ENCODE measurements at regions not wholly inside any gene's neighbourhood (a gene's known extent, or its start where the extent isn't known, plus 50 kb on each side); places are given as distances from the start of the nearest gene placed in this dataset.

DNA sequence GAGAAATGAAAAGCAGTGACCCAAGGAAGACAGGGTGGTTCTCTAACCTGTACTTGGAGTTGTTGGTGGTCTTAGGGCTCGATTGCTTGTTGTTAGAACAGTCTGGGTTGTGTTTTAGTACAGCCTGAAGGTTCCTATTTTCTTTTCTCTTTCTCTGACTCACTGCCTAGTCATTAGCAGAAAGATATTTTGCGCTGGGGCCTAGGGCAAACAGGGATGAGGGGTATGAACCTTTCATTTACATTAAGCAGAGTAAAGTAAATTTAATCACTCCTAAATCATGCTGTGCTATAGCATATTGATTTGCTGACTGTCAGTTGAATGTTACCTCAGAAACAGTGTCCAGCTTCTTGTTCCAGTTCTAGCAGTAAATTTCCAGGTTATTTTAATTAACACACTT lies 197.2 kb downstream of the RWDD3 start:
- DNase-seq (ENCODE audit: low spot score): no peak

GRCh38 chr1:95435611-95436010 lies 201.6 kb downstream of the RWDD3 start:
- no peak for DNase-seq (ENCODE audit: low spot score)

GRCh38 chr1:95437011-95437410 lies 203.0 kb downstream of the RWDD3 start:
- no peak for DNase-seq (ENCODE audit: low spot score)

DNA sequence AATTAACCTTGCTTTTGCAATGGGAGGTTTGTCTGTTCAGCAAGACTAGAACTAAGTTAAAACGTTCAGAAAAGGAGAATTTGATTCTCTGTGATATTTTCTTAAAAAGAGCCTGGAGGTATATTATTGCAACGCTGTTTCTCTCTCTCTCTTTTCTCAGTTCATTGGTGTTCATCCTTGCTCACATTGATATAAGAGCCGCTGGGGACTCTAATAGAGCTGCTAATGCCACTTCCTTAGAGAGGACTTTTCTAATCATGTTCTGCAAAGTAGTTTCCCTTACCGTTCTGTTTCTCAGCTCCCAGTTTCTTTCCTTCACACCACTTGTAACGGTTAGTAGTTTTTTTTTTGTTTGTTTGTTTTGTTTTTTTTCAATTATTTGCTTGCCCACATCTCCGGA lies 203.8 kb downstream of the RWDD3 start:
- no peak for DNase-seq (ENCODE audit: low spot score)

DNA sequence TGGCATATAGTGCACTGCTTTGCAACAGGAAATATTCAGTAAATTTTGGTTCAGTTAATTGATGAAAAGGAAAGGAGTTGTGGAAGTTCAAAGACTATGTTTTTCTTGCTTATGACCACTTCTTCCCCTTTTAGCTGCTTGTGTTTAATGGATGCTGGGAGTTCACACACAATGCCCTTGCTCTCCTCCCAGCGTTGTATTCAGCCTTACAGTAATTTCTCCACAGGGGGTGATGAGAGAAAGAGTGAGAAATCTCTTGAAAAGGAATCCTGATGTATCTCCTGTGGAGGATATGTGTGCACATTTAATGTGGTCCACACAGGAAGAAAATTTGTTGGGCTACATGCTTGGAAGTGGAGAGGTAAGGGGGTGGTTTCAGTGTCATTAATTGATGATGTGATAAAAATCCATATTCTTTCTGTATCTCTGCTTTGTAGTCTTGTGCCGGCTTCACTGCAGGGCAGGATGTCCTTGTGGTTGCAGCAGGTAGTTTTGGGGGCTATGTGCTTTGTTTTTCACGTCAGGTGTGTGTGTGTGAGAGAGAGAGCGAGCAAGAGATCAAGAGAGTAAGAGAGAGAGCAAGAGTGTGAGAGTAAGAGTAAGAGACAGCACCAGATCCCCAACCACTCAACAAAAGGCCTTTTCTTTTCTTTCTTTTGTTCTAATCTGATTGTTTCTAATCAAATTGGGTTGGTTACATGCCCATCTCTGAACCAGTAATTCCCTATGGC lies 204.4 kb downstream of the RWDD3 start:
- no peak for DNase-seq (ENCODE audit: low spot score)

DNA sequence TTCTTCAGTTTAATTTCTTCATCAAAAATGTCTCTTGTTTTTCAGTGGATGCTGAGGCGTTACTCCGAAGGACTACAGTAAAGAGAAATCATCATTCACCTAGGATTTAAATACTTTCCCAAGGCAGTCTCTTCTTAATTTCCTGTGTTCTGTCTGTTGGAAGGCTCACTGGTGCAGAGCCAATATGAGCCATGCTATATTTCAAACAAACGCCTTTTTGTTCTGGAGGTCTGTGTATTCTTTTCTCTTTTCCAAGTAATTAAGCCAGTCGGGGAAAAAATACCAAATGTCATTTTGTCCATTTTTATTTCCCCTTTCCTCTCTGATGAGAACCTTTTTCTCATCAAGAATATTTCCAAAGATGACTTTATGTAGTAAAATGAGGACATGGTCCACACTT lies 206.5 kb downstream of the RWDD3 start:
- no peak for DNase-seq (ENCODE audit: low spot score)

GRCh38 chr1:95449516-95449915 lies 215.5 kb downstream of the RWDD3 start:
- DNase-seq (ENCODE audit: low spot score): no peak

- DNase-seq (ENCODE audit: low spot score): no peak
Observed at GRCh38 chr1:95451054-95451453, 217.0 kb downstream of the RWDD3 start.

DNA sequence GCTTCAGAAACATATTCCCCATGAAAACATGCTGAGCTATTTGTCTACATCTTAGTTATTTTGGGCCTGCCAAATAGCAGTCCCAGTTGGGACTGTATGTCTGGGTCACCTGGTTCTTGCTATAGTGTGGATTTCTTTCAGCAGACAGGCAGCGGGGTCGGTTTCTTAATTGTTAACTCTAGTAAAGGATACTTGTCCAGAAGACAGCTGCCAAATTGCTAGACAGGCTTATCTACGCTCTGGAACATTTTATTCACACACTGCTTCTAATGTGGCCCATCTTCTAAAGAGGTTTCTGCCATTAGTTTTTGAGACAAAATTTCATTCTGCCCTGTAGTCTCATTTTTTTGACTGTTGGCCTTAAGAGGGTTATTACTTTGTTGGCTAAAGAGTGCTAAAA lies 217.9 kb downstream of the RWDD3 start:
- DNase-seq (ENCODE audit: low spot score): no peak

- DNase-seq (ENCODE audit: low spot score): no peak
Observed at GRCh38 chr1:95453053-95453452, 219.0 kb downstream of the RWDD3 start.

DNA sequence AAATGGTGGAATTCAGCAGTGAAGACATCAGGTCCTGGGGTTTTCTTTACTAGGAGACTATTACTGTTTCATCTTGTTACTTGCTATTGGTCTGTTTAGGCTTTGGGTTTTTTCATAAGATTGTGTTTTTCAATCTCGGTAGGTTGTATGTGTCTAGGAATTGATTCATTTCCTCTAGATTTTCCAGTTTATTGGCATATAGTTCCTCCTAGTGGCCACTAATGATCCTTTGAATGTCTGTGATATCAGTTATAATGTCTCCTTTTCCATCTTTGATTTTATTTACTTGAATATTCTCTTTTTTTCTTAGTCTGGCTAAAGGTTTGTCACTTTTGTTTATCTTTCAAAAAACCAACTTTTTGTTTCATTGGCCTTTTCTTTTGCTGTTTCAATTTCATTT lies 233.0 kb downstream of the RWDD3 start:
- DNase-seq (ENCODE audit: low spot score): no peak

- no peak for DNase-seq (ENCODE audit: low spot score)
Observed at GRCh38 chr1:95475686-95476457, 241.9 kb downstream of the RWDD3 start.

- DNase-seq (ENCODE audit: low spot score): no peak
Observed at GRCh38 chr1:95496307-95496706, 262.3 kb downstream of the RWDD3 start.

DNA sequence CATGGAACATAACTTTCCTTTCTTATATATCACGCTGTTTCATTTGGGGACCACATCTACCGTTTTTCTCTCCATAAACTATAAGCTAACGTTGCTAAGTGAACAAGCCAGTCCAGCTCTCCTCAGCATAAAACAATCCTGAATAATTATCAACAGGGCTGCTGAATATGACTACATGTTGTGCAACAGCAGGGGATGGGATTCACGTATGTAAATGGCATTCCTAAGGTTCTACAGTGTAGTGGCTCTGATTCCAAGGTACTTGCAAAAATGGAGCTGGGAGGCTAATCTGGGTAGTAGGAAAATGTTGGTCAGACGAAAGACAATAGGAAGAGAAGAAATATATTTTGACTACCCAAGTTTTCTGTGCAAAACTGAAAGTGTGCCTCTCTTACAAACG lies 262.8 kb downstream of the RWDD3 start:
- no peak for DNase-seq (ENCODE audit: low spot score)

DNA sequence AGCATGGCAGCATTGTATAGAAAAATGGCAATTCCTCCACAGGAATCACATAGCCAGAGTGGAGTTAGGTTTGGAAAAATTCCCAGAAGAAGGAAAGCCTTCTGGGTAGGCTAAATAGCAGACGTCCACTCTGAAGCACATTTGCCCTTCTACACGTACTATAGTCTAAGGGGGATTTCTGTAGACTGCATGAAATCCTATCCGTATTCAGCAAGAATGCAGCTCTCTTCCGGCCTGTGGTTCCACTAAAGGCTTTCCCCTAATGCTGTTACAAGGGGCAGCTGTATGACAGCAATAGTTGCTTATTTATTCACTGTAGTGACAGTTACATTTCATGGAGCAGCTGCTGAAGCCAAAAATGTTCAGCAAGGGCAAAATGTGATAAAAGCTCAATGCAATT lies 263.6 kb downstream of the RWDD3 start:
- DNase-seq (ENCODE audit: low spot score): no peak

GRCh38 chr1:95503278-95504030 lies 269.4 kb downstream of the RWDD3 start:
- no peak for DNase-seq (ENCODE audit: low spot score)

DNA sequence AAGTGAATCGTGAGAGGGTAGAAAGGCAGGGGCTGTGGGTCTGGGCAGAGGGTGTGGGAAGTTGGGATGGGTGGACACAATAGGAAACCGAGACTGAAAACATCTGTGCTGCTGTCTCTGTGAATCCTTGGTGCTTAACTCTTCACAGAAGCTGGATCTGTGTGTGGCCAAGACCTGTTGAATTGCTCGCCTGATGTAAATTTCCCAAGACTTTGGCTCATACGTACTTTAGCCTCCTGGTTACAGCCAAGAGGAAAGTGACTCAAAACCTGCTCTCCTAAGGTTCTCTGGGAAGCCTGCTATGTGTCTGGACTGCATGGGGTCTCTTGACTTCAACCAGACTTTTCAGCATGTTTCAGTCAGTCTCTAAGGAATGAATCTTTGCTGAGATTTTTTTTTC lies 270.3 kb downstream of the RWDD3 start:
- no peak for DNase-seq (ENCODE audit: low spot score)

DNA sequence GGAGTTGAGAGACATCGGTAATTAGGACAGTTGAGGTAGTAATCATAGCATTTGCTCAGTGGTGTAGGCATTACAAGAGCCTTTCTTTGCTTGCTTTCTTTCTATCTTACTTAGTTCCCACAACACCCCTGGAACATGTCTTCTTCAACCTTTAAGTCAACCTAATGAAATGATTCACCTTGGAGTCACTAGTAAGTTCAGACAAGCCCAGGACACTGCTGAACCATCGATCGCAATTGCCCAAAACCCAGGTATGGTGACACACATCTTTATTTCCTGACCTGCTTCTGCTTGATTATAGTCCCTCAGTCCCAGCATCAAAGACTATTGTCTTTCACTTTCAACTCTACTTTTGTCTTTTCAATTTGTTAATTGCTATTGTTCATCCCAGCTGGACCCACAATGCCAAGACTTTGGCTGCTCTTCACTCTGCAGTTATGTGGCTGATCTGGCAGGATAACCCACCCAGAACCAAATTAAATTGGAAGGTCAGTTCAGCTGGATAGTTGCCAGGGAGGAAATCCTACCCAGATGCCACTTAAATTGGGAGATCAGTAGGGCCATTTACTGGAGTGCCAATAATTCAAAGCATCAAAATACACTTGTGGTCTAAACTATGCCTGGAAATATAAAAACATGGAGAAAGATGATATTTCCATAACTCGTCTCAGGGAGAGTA lies 272.9 kb downstream of the RWDD3 start:
- no peak for DNase-seq (ENCODE audit: low spot score)

- DNase-seq (ENCODE audit: low spot score): no peak
Observed at GRCh38 chr1:95509989-95510388, 276.0 kb downstream of the RWDD3 start.

- no peak for DNase-seq (ENCODE audit: low spot score)
Observed at GRCh38 chr1:95512925-95513324, 278.9 kb downstream of the RWDD3 start.

DNA sequence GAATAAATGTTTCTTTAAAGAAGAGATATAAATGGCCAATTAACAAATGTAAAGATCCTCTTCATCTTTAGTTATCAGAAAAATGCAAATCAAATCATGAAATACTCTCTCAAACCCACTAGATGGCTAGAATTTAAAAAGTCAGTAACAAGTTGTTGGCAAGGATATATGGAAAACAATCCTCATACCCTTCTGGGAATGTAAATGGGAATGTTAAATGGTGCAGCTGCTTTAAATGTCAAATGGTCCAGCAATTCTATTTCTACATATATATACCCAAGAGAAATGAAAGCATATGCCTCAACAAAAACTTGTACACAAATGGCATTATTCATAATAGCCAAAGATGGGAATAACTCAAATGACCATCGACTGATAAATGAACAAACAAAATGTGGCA lies 283.5 kb downstream of the RWDD3 start:
- no peak for DNase-seq (ENCODE audit: low spot score)

GRCh38 chr1:95518310-95518709 lies 284.3 kb downstream of the RWDD3 start:
- DNase-seq (ENCODE audit: low spot score): no peak

Data from germinal center (tissue), 1 donor.